ENCODE measurements at regions not wholly inside any gene's neighbourhood (a gene's known extent, or its start where the extent isn't known, plus 50 kb on each side); places are given as distances from the start of the nearest gene placed in this dataset.

DNA sequence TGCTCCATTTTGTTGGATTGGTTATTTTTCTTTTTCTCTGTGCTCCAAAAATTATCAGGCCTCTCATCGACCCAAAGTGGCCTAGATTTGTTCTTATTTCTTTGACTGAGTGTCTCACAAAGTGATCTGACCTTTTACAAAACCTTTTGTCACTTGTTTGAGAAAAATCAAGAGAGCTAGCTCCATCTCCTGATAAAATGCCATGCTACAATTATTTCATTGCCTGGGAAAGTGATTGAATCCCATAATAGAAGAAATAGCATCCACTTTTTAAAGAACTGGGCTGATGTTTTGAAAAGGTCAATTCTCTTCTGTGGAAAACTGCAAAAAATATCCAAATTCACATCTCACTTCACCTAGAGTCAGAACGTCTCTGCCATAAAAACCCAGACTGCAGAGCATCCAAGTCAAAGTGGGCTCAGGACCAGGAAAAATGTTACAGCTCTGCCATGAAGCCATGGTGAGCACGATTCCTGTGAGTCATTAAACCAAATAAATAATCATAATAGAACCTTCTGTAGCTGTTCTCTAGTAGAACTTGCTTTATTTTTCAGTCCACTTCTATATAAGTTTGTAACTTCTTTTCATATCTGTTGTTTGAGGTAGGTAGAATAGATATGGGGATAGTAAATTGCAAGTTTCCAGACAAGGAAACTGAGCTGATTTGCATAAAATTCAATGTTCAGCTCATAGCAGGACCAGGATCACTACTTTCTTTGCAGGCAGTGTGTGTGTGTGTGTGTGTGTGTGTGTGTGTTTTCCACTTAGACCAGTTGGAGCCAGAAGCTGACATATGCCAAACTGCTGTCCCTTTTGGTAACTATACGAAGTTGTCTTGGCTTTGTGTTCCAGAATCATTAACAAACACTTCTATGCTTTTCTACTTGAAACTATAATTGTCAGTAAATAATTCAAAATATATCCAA is 632.5 kb upstream of the ANKRD30A start:
- Histone ChIP-seq H3K4me3 (no peak overlapping the region), H3K4me1 (peaks cover 9% of the 10 kb centered on the region), H3K9me3 (no peaks in the 10 kb centered on the region), H3K27me3 (no peaks in the 10 kb centered on the region), H3K27ac (no peak overlapping the region), H3K36me3 (ENCODE audit: low read depth, missing control alignments) (no peaks in the 10 kb centered on the region)
- intact Hi-C loops (cut with DNase I; ENCODE audit: low total_unique reads), result no loop called here
- no peak for TF ChIP-seq POLR2A (IDR thresholded peaks at IDR 0.05)
- TF ChIP-seq, protein P1, sequence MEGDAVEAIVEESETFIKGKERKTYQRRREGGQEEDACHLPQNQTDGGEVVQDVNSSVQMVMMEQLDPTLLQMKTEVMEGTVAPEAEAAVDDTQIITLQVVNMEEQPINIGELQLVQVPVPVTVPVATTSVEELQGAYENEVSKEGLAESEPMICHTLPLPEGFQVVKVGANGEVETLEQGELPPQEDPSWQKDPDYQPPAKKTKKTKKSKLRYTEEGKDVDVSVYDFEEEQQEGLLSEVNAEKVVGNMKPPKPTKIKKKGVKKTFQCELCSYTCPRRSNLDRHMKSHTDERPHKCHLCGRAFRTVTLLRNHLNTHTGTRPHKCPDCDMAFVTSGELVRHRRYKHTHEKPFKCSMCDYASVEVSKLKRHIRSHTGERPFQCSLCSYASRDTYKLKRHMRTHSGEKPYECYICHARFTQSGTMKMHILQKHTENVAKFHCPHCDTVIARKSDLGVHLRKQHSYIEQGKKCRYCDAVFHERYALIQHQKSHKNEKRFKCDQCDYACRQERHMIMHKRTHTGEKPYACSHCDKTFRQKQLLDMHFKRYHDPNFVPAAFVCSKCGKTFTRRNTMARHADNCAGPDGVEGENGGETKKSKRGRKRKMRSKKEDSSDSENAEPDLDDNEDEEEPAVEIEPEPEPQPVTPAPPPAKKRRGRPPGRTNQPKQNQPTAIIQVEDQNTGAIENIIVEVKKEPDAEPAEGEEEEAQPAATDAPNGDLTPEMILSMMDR (IDR thresholded peaks at IDR 0.05), result no peak
- 60 to 62% methylated on average over 4 of the region's 4 CpGs for WGBS, 2 donors
- no peak for DNase-seq

DNA sequence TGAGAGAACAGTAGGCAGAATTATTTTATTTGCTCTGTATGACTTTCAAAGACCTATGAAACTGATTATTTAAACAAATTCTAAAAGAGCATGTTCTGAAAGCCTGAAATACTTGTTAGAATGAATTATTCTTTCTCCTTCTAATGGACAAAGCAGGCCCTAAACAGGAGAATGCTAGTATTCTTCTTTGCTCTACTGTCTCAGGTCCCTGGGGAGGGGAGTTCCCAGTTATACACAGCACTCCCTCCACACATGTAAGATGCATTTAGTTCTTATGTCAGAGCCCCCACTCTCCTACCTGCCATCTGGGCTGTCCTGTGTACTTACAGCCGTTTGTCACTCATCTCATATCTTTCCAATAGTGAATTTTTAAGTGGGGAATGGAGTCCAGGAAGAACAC is 633.5 kb upstream of the ANKRD30A start:
- Histone ChIP-seq H3K4me3 (no peak overlapping the region), H3K27ac (no peak overlapping the region), H3K27me3 (no peaks in the 10 kb centered on the region), H3K36me3 (ENCODE audit: low read depth, missing control alignments) (no peaks in the 10 kb centered on the region), H3K9me3 (no peaks in the 10 kb centered on the region), H3K4me1 (peaks cover 9% of the 10 kb centered on the region)
- DNase-seq, result no peak
- intact Hi-C loops (cut with DNase I; ENCODE audit: low total_unique reads), result no loop called here
- no peak for TF ChIP-seq POLR2A (IDR thresholded peaks at IDR 0.05)
- TF ChIP-seq, protein P1 (IDR thresholded peaks at IDR 0.05), result no peak
- WGBS, 2 donors, result 76 to 89% methylated on average over 1 of the region's 1 CpG

DNA sequence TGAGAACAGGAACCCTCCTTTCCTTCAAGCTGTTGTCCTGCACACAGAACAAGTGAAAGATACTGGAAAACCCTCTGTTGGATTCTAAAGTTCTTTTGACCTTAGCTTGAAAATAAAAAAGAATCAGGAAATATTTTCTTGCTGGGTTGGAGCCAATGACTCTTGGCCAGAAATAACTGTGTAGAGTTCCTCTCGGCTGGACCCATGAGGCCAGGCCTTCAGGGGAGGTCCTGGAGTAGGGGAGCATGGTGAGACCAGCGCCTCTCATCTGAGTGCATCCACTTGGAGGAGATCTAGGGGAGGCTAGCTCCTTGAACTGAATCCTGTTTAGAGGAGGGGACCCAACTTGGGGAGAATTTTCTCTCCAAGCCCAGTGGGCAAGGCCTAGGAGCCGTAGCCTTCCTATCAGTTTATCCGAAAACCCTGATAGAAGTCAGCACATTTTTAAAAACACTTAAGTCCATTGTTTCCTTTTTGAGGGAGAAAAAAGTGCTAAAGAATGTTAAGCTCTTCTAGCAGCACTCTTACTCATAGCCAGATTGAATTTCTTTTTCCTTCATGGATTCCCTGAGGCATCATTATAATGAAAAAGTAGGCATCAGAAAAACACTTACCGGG is 635.7 kb upstream of the ANKRD30A start:
- H3K4me1 ChIP-seq, result peaks cover 9% of the 10 kb centered on the region
- DNase-seq, result peak; percentile 55
- H3K4me3 ChIP-seq, result no peak overlapping the region
- H3K27me3 ChIP-seq, result no peaks in the 10 kb centered on the region
- no peak overlapping the region for H3K27ac ChIP-seq
- no peaks in the 10 kb centered on the region for H3K36me3 ChIP-seq (ENCODE audit: low read depth, missing control alignments)
- intact Hi-C loops (cut with DNase I; ENCODE audit: low total_unique reads), result no loop called here
- TF ChIP-seq, protein P1 (IDR thresholded peaks at IDR 0.05), result no peak
- no peak for TF ChIP-seq POLR2A (IDR thresholded peaks at IDR 0.05)
- H3K9me3 ChIP-seq, result no peaks in the 10 kb centered on the region
- 43 to 49% methylated on average over 5 of the region's 5 CpGs for whole genome bisulfite sequencing, 2 donors

DNA sequence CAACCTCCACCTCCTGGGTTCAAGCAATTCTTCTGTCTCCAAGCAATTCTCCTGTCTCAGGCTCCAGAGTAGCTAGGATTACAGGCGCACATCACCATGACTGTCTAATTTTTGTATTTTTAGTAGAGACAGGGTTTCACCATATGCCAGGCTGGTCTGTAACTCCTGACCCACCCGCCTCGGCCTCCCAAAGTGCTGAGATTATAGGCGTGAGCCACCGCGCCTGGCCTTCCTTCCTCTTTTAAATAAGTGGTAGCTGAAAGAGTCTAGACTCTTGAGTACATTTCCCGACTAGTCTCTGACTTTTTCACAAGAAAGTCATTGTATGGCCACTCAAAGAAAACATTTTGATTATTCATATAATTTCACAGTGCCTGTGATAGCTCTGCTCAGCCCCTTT is 636.2 kb upstream of the ANKRD30A start:
- Histone ChIP-seq H3K4me3 (no peak overlapping the region), H3K4me1 (peaks cover 9% of the 10 kb centered on the region), H3K27me3 (no peaks in the 10 kb centered on the region), H3K36me3 (ENCODE audit: low read depth, missing control alignments) (no peaks in the 10 kb centered on the region), H3K9me3 (no peaks in the 10 kb centered on the region), H3K27ac (no peak overlapping the region)
- no peak for TF ChIP-seq POLR2A (IDR thresholded peaks at IDR 0.05)
- TF ChIP-seq, protein P1 (IDR thresholded peaks at IDR 0.05), result no peak
- DNase-seq, result no peak
- intact Hi-C loops (cut with DNase I; ENCODE audit: low total_unique reads), result no loop called here
- 83 to 85% methylated on average over 7 of the region's 7 CpGs for WGBS, 2 donors
